Endothelial cell (in vitro differentiated cells): ENCODE measurements at regions not wholly inside any gene's neighbourhood (a gene's known extent, or its start where the extent isn't known, plus 50 kb on each side); places are given as distances from the start of the nearest gene placed in this dataset.

Source experiments
- DNase-seq: peaks from one replicate; pipeline ENCODE4 v3.0.0; 2021; ENCODE audit warnings: low spot score
- H3K27ac Mint-ChIP-seq: one replicate; pipeline ENCODE4 v1.8.0; 2021; ENCODE audit warnings: mixed read lengths, inconsistent platforms; ENCODE audit not compliant: unreplicated experiment
- H3K27me3 Mint-ChIP-seq: one replicate; pipeline ENCODE4 v1.8.0; 2021; ENCODE audit warnings: mild to moderate bottlenecking, moderate library complexity, mixed read lengths, inconsistent platforms; ENCODE audit not compliant: unreplicated experiment
- H3K36me3 Mint-ChIP-seq: one replicate; pipeline ENCODE4 v1.8.0; 2021; ENCODE audit warnings: mild to moderate bottlenecking, low read depth, mixed read lengths, inconsistent platforms; ENCODE audit not compliant: unreplicated experiment
- H3K4me1 Mint-ChIP-seq: one replicate; pipeline ENCODE4 v1.8.0; 2021; ENCODE audit warnings: mild to moderate bottlenecking, mixed read lengths, inconsistent platforms; ENCODE audit not compliant: unreplicated experiment
- H3K4me3 Mint-ChIP-seq: one replicate; pipeline ENCODE4 v1.8.0; 2021; ENCODE audit warnings: mild to moderate bottlenecking, mixed read lengths, inconsistent platforms; ENCODE audit not compliant: unreplicated experiment
- H3K9me3 Mint-ChIP-seq: one replicate; pipeline ENCODE4 v1.8.0; 2021; ENCODE audit warnings: mixed read lengths, inconsistent platforms; ENCODE audit not compliant: unreplicated experiment
- TF ChIP-seq, protein P1 (sequence below): fragments of 200-600 bp; sonication (generic); IDR thresholded peaks from one replicate; pipeline ENCODE4 v1.5.0; 2021; ENCODE audit warnings: antibody characterized with exemption; ENCODE audit not compliant: unreplicated experiment

DNA sequence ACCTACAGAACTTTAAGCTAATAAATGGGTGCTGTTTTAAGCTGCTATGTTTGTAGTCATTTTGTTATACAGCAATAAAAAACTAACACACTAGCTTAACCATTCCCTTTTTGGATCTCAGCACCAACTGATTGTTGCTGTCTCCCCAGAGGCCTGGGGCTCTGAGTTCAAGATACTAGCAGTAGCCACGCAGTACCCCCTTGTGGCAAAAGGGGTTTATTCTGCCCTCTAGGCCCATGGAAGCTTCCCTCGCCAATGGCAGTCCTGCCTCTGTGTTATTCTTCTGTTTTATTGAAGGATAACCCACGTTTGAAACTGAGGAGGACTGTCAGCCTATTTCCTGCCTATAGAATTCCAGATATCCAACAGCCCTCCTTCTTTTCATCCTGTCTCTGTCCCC, 455.3 kb upstream of the ATP2B1 start:
- no peaks in the 10 kb centered on the region for H3K4me1 Mint-ChIP-seq
- H3K27me3 Mint-ChIP-seq = peaks cover 1% of the 10 kb centered on the region
- H3K36me3 Mint-ChIP-seq = no peaks in the 10 kb centered on the region
- DNase-seq = no peak
- H3K9me3 Mint-ChIP-seq = no peaks in the 10 kb centered on the region
- TF ChIP-seq, protein P1, sequence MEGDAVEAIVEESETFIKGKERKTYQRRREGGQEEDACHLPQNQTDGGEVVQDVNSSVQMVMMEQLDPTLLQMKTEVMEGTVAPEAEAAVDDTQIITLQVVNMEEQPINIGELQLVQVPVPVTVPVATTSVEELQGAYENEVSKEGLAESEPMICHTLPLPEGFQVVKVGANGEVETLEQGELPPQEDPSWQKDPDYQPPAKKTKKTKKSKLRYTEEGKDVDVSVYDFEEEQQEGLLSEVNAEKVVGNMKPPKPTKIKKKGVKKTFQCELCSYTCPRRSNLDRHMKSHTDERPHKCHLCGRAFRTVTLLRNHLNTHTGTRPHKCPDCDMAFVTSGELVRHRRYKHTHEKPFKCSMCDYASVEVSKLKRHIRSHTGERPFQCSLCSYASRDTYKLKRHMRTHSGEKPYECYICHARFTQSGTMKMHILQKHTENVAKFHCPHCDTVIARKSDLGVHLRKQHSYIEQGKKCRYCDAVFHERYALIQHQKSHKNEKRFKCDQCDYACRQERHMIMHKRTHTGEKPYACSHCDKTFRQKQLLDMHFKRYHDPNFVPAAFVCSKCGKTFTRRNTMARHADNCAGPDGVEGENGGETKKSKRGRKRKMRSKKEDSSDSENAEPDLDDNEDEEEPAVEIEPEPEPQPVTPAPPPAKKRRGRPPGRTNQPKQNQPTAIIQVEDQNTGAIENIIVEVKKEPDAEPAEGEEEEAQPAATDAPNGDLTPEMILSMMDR = no peak
- H3K27ac Mint-ChIP-seq = no peak overlapping the region
- no peak overlapping the region for H3K4me3 Mint-ChIP-seq

DNA sequence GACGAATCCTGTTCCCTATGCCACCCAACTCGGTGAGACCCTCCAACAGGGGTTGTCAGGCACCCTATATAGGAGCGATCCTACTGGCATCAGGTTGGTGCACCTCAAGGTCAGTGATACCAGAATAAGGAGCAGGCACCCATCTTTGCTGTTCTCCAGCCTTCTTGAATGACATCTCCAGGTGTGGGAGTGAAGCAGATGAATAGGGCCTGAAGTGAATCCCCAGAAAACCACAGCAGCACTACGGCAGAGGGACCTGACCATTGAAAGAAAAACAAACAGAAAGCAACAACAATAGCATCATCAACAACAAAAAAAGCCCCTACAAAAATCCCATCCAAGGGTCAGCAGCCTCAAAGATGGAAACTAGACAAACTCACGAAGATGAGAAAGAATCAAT, 445.2 kb upstream of the ATP2B1 start:
- TF ChIP-seq, protein P1 = no peak
- Mint-ChIP-seq H3K36me3 (no peaks in the 10 kb centered on the region), H3K27me3 (peaks cover 2% of the 10 kb centered on the region), H3K27ac (no peak overlapping the region), H3K4me3 (no peak overlapping the region), H3K9me3 (no peaks in the 10 kb centered on the region), H3K4me1 (no peaks in the 10 kb centered on the region)
- DNase-seq = no peak

DNA sequence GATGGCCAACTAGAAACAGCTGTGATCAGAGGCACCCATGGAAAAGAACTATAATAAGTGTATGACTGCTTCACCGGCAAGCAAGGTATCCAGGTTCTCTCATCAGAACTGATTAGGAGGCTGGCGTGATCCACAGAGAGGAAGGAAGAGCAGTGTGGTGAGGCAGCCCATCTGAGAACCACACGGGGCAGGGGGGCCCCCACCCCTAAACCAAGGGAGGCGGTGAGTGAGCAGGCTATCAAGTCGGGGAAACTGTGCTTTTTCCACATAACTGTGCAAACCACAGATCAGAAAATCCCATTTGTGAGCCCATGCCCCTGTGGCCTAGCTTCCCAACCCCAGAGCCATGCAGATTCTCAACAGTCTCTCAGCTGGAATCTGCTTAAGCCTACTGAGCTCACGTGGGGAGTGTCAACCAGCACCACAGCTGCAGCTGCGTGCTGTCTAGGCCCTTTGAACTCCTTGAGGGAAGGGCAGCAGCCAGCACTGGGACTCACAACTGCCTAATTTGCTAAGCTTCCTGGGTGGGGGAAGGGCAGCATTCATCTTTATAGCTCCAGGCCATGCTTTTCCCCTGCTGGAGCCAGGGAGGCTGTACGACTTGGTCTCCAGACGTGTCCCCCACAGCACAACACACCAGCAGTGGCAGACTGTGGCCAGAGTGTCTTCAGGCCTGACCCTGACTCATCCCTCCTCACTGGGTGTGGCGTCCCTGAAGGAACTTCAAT, 444.4 kb upstream of the ATP2B1 start:
- no peak overlapping the region for H3K27ac Mint-ChIP-seq
- no peaks in the 10 kb centered on the region for H3K36me3 Mint-ChIP-seq
- no peak overlapping the region for H3K4me3 Mint-ChIP-seq
- H3K4me1 Mint-ChIP-seq = no peaks in the 10 kb centered on the region
- H3K9me3 Mint-ChIP-seq = no peaks in the 10 kb centered on the region
- TF ChIP-seq, protein P1 = no peak
- H3K27me3 Mint-ChIP-seq = peaks cover 2% of the 10 kb centered on the region
- DNase-seq = no peak

DNA sequence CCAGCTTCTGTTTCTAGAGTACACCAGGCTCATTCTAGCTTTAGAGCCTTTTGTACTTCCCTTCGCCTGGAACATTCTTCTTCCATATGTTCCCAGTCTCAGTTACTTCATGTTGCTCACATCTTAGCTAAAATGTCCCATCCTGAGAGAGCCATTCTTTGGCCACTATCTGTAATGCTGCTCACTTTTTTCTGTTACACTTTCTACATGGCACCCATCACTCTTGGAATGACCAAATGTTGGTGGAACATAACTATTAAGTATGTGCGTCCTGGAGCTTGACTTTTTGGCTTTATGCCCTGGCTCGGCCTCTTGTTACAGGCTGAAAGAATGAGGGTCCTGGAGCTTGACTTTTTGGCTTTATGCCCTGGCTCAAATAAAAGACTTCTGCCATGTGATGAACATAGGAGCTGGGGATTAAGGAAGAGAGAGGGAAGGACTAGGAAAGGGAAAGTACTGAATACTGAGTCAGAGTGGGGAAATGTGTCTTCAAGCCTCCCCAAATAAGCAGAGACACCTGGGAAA, 442.9 kb upstream of the ATP2B1 start:
- TF ChIP-seq, protein P1 = no peak
- no peaks in the 10 kb centered on the region for H3K4me1 Mint-ChIP-seq
- no peak for DNase-seq
- peaks cover 2% of the 10 kb centered on the region for H3K27me3 Mint-ChIP-seq
- no peaks in the 10 kb centered on the region for H3K9me3 Mint-ChIP-seq
- no peak overlapping the region for H3K4me3 Mint-ChIP-seq
- no peak overlapping the region for H3K27ac Mint-ChIP-seq
- H3K36me3 Mint-ChIP-seq = no peaks in the 10 kb centered on the region

DNA sequence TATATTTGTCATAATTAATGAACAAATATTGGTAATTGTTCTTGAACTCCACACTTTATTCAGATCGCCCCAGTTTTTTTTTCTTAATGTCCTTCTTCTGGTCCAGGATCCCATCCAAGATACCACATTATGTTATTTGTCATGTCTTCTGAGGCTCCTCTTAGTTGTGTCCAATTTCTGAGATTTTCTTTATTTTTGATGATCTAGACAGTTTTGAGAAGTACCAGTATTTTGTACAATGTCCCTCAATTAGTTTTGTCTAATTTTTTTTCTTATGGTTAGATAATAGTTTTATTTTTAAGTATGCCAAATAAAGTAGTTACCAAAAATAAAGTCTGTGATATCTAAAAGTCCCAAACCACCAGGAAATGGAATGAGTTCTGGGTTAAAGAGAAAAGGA, 440.8 kb upstream of the ATP2B1 start:
- H3K9me3 Mint-ChIP-seq = no peaks in the 10 kb centered on the region
- H3K27ac Mint-ChIP-seq = no peak overlapping the region
- TF ChIP-seq, protein P1 = no peak
- H3K27me3 Mint-ChIP-seq = peaks cover 2% of the 10 kb centered on the region
- H3K4me1 Mint-ChIP-seq = no peaks in the 10 kb centered on the region
- no peak overlapping the region for H3K4me3 Mint-ChIP-seq
- no peaks in the 10 kb centered on the region for H3K36me3 Mint-ChIP-seq
- no peak for DNase-seq
